ENCODE measurements at regions not wholly inside any gene's neighbourhood (a gene's known extent, or its start where the extent isn't known, plus 50 kb on each side); places are given as distances from the start of the nearest gene placed in this dataset.

GRCh38 chr22:48647051-48647450 lies 1180.6 kb downstream of the BRD1 start:
- no peak for DNase-seq

DNA sequence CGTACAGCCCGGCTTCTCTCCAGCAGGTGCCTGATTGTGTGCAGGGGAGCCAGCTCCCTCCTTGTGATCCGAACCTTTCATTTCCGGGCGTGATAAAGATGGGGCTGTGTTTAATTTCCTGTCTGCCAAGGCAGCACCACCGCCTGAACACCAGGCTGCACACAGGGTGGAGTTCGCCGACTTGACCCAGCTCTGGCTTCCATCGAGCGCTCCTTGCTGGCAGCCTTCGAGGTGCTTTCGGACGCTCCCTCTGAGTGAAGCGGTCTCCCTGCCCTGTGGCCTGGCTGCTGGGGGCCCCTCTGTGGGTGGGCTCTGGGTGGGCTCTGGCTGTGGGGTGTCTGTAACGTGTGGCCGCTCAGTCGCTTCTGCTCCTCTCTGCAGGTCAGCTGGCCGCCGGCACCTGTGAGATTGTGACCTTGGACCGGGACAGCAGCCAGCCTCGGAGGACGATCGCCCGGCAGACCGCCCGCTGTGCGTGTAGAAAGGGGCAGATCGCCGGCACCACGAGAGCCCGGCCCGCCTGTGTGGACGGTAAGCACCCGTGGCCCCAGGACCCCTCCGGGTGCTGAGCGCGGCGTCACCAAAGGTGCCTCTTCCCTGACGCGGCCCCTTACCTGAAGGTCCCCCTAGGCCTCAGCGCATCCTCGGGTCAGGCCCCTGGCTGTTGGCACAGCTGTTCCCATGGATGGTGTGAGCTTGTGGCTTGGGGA lies 1181.3 kb downstream of the BRD1 start:
- no peak for DNase-seq

DNA sequence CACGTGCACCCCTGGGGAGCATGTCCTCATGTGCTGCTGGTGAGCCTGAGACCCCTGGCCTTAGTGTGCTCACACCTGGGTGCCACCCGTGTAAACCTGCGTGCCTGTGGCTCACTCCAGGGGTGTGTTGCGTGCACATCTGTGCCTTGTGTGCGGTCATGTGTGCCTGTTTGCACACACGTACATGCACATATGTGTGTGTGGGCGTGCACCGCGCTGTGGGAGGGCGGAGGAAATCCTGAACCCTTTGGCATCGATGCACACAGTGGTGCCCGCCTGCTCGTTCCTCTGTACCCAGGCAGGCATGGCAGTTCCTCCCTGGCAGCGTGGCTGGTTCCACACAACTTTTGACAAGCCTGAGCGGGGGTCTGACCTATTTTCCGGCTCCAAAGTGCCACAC lies 1181.9 kb downstream of the BRD1 start:
- DNase-seq = no peak

GRCh38 chr22:48644997-48645396 lies 1182.7 kb downstream of the BRD1 start:
- no peak for DNase-seq

DNA sequence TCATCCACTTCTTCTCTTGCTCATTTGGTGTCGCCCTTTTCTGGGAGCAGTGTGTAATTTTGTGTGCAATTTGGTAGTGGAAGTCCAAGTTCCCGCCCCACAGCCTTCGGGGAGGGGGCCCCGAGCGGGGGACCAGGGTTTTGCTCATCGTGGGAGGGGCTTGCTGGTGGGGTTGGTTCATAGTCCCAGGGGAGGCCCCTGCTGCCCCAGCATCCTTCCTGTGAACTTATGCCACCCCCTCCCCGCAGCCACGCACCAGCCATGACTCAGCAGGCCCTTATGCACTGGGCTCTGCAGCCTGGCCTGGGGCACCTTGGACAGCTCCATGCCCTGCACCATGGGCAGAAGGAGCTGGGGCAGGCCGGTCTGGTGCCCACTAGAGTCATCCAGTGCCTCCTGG lies 1183.6 kb downstream of the BRD1 start:
- DNase-seq = no peak

DNA sequence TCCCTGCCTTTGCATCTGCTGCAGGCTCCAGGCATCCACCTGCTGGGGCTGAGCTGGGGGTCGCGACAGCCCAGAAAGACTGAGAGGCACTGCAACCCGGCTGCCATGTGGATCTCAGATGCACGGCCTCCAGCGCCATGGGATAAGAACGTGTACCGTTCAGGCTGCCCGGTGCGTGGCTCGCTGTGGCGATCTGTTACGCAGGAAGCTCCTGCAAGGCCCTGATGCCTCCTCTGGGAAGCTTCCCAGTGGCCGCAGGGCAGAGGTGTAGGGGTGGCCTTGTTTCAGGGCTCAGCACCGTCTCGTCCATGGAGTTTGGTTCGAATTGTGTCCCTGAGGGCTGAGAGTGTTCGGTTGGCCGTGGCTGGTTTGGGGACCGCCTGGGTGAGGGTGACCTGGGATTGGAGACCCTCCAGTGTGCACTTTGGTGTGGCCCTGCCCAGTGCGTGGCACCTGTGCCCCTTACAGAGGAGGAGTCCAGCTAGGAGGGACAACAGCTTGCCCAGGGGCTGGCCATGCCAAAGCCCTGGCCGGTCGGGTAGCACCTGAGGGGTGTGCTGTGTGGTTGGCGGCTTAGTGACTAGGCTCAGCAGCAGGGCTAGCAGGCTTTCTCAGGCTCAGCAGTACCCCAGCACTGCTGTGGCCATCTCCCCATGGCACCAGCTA lies 1184.5 kb downstream of the BRD1 start:
- no peak for DNase-seq

DNA sequence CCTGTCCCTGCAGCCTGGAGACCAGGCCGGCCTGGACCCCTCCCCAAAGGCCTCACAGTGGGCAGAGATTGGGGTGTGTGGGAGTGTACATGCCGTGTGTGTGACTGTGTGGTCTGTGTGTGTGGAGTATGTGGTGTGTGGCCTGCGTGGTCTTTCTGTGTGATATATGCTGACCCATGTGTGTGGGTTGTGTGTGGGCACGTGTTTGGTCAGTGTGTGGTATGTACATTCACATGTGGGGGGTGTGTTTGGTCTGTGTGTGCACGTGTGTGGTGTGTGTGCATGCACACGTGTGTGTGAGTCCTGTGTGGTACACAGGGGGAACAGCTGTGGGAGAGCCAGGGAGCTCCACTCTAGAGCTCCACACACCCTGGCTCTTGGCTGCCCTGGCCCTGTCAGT lies 1185.1 kb downstream of the BRD1 start:
- DNase-seq = no peak

GRCh38 chr22:48641906-48642475 lies 1185.7 kb downstream of the BRD1 start:
- no peak for DNase-seq

DNA sequence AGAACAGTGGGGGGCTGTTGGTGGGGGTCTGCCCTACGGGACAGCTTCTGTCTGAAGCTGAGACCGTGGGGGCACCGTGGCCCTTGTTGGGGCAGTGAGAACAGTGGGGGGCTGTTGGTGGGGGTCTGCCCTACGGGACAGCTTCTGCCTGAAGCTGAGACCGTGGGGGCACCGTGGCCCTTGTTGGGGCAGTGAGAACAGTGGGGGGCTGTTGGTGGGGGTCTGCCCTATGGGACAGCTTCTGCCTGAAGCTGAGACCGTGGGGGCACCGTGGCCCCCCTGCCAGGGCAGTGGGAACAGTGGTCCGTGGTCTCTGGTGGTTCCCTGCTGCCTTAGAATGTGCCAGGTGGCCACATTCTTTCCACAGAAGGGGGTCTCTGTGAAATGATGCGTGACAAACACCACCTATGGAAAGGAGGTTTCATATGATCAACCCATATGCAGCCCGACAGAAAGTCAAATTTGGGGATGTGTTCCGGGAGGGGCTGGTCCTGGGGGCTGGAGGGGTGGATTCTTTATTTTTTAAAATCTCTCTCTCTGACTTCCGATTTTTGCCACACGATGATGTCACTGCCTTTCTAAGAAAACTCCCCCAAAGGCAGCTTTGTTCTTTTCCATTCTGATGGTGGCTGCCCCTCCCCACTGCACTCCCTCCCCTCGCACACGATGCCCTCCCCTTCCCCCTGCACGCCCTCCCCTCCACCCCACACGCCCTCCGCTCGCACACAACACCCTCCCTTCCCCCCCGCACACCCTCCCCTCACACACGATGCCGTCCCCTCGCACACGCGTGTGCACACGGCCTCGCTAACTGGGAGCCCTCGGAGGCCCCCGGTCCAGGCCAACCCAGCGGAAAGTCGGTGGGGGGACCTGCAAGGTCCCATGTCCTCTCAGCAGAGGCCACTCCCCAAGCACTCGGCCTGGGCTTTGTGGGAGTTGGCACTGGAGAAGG lies 1186.5 kb downstream of the BRD1 start:
- no peak for DNase-seq

DNA sequence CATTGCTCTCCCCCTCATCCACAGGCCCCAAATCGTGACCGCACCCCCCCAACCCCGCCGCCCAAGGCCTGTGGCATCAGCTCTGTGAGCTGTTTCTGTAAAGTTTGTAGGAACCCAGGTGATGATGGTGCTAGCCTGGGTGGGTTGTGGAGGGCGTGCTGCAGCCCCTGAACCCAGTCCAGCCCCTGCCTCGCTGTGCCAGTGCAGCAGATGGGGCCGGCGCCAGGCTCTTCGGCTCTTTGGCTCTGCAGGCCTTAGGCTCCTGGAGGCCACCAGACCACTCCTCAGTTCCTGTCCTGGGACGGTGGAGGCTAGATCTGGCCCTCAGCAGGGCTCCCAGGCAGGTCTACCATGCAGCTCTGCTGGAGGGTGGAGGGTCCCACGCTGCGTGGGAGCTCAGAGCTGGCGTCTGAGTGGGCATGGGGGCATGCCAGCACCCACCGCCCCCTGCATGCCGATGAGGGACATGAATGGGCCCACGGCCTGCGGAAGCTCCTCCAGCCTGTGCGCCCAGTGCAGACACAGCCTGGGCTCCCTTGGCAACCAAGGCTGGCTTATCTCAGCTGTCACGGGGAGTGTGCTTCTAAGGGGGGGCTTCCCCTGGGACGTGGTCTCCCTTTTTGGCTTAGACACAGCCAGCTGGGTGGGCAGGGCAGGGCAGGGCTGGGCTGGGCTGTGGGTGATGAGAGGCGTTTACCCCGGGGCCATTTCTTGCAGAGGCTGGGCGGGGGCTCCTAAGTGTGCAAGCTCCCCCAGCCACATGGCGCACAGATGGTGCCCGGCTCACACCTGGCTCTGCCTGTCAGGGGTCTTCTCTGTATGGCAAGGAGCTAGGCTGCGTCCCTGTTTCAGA lies 1187.6 kb downstream of the BRD1 start:
- DNase-seq = no peak

DNA sequence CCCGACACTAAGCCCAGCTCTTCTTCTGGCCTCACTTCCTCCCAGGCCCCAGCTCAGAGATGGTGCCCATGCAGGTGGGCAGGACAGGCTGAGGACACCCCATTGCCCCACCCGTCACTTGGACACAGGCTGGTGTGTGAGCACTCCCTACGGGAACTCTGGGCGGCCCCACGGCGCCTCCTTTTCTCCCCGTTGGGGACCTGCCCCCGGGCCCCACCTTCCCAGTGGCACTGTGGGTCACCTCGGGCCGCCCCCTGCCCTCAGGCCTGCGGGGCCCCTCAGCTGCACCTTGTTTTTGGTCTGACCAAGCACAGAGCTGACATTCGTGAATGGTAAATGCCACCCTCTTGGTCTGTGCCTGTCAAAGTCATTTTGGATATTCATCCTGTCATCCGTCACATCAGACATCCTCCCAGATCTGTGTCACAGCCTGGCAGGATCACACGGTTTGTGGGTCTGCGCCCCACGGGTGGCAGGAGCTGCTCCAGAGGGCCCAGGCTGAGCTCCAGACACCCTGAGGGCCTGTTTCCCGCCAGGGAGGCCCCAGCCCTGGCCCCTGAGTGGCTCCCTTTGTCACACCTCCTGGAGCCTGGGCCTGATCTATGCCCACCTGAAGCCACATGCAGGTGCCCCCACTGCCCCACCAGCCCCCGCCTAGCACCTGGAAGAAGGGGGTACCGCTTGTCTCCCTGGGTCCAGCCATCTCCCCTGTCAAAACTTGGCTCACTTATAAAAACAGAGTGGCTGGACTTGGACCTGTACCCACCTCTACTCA lies 1188.5 kb downstream of the BRD1 start:
- DNase-seq = no peak

GRCh38 chr22:48637231-48637630 lies 1190.4 kb downstream of the BRD1 start:
- no peak for DNase-seq

GRCh38 chr22:48636746-48637145 lies 1190.9 kb downstream of the BRD1 start:
- DNase-seq = no peak

- no peak for DNase-seq
Measured at GRCh38 chr22:48635816-48636215, 1191.9 kb downstream of the BRD1 start.

GRCh38 chr22:48635031-48635430 lies 1192.6 kb downstream of the BRD1 start:
- no peak for DNase-seq

DNA sequence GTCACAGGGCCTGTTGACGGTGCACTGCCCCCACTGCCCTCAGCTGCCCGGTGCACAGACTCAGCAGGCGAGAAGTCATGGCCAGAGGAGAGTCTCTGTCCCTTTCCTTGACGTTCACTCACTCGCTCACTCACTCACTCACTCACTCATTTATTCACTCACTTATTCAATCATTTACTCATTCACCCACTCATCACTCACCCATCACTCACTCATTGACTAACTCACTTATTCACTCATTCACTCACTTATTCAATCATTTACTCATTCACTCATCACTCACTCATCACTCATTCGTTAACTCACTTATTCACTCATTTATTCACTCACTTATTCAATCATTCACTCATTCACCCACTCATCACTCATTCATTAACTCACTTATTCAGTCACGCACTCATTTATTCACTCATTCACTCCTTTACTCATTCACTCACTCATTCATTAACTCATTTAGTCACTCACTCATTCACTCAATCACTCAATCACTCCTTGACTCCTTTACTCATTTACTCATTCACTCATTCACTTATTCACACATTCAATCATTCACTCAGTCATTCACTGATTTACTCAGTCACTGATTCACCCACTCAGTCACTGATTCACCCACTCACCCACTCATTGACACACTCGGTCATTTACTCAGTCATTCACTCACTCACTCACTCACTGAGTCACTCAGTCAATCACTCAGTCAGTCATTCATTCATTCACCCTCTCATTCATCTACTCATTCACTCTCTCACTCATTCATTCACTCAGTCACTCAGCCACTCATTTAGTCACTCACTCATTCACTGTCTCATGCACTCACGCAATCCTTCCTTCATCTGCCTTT lies 1193.5 kb downstream of the BRD1 start:
- no peak for DNase-seq

- DNase-seq = no peak
Measured at GRCh38 chr22:48632646-48633246, 1194.9 kb downstream of the BRD1 start.

DNA sequence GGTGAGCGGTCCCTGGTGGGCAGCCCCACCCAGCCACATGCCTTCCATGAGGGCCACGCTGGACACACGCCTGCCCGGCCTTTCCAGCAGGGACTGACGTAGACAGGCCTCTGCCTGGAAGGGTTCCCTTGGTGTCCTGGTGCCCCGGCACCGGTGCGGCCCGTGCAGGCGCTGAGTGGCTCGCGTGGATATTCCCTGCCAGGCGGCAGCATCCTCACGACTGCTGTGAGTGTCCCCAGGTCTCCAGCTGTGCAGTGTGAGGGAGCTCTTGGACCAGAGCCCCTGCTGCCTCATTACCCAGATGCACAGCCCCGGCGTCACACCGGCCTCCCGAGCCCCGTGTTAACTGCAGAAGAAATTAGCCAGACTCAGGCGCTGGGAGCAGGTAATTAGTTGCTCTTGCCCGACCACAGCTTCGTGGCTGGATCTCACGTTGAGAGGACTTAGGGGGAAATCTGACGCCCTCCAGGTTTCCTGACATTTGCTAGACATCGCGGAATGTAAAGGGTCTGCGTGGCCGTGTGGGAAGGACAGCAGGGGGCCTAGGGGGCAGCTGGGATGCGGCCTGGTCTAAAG lies 1196.3 kb downstream of the BRD1 start:
- DNase-seq = no peak

DNA sequence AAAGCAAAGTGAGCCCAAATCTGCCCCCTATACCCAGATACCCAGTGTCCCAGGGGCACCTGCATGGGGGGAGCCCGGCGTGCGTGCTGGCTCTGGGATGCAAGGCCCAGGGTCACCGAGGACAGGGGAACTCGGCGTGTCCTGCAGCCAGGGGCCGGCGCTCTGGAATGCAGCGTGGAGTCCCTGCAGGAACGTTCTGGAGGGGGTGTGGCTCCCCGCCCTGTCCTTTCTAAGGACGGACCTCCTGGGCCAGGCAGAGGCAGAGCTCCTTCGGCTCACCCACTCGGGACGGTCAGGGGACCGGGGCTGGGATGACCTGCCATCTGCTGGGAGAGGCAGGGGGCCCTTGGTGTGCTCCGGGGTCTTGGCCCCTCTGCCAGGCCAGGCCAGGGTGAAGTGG lies 1196.8 kb downstream of the BRD1 start:
- DNase-seq = no peak

DNA sequence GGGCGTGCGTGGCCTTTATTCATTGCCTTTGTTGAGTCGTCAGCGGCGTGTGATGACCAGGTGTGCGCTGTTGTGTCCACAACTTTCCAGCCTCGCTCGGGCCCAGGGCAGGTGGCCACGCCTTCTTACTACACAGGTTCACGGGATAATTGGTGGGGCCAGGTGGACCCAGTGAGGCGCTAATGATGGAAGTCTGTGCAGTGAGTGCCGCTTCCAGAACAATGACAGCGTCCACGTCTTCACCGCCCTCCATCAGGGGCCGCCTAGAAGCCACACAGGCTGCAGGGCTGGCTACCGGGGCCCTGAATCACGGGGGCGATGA lies 1197.3 kb downstream of the BRD1 start:
- no peak for DNase-seq
